AG04449 (cell line): ENCODE measurements at regions not wholly inside any gene's neighbourhood (a gene's known extent, or its start where the extent isn't known, plus 50 kb on each side); places are given as distances from the start of the nearest gene placed in this dataset.
"Not testable (repeated sequence)": the region's sequence is repeated elsewhere in the genome, so short reads cannot be mapped to it uniquely, and the experiment has no call there.

Source experiments
- CTCF ChIA-PET: fragments of 350-600 bp; formaldehyde crosslinking; extraction: SDS; loops from one replicate; lab custom pipeline; 2021; ENCODE audit warnings: antibody characterized with exemption; lab: Yijun Ruan, JAX
- POLR2A ChIA-PET: fragments of 400-600, 350-600 bp; formaldehyde crosslinking; extraction: SDS; loops from one replicate; lab custom pipeline; 2020; ENCODE audit warnings: antibody characterized with exemption, inconsistent platforms; lab: Yijun Ruan, JAX
- DNase-seq: peaks from one replicate; pipeline ENCODE4 v3.0.0-alpha.2; 2010; ENCODE audit warnings: low read depth, low spot score
- H3K4me3 ChIP-seq: 2 replicates; pipeline ENCODE4 v1.5.1; 2011; ENCODE audit warnings: low read depth, mild to moderate bottlenecking, control low read depth, low read length
- CTCF ChIP-seq: IDR thresholded peaks from one replicate; pipeline ENCODE4 v1.5.1; 2011; ENCODE audit warnings: mild to moderate bottlenecking, moderate library complexity, low read length, control low read depth, inconsistent platforms; ENCODE audit not compliant: insufficient read depth; ENCODE audit errors: missing control alignments

- H3K4me3 ChIP-seq, result no peak overlapping the region
- no peak for DNase-seq
- ChIA-PET POLR2A (no interaction called here), CTCF (no interaction called here)
- no peak for TF ChIP-seq CTCF
Measured at GRCh38 chr15:24766511-24767133, 91.0 kb downstream of the NPAP1 start.

- TF ChIP-seq CTCF, result no peak
- no peak overlapping the region for H3K4me3 ChIP-seq
- no peak for DNase-seq
- ChIA-PET POLR2A (no interaction called here), CTCF (no interaction called here)
Measured at GRCh38 chr15:24772266-24772665, 96.7 kb downstream of the NPAP1 start.

- POLR2A ChIA-PET, result no interaction called here
- no peak for TF ChIP-seq CTCF
- H3K4me3 ChIP-seq, result peak overlapping the region; percentile 55
- peak; percentile 34 for DNase-seq
- CTCF ChIA-PET, result no interaction called here
Measured at GRCh38 chr15:24772686-24773373, 97.3 kb downstream of the NPAP1 start.

GRCh38 chr15:24777307-24777706 is 101.7 kb downstream of the NPAP1 start:
- DNase-seq, result no peak
- ChIA-PET POLR2A (no interaction called here), CTCF (no interaction called here)
- TF ChIP-seq CTCF, result no peak
- H3K4me3 ChIP-seq, result no peak overlapping the region

GRCh38 chr15:24784506-24784905 is 108.9 kb downstream of the NPAP1 start:
- no peak for DNase-seq
- no peak overlapping the region for H3K4me3 ChIP-seq
- ChIA-PET CTCF (no interaction called here), POLR2A (no interaction called here)
- no peak for TF ChIP-seq CTCF

- ChIA-PET CTCF (no interaction called here), POLR2A (no interaction called here)
- no peak overlapping the region for H3K4me3 ChIP-seq
- no peak for DNase-seq
- TF ChIP-seq CTCF, result no peak
Measured at GRCh38 chr15:24786347-24786746, 110.8 kb downstream of the NPAP1 start.

- POLR2A ChIA-PET, H3K4me3 ChIP-seq, CTCF ChIA-PET, DNase-seq: not testable (repeated sequence)
Measured at GRCh38 chr15:24802624-24803023, 127.0 kb downstream of the NPAP1 start.
